ENCODE measurements at regions not wholly inside any gene's neighbourhood (a gene's known extent, or its start where the extent isn't known, plus 50 kb on each side); places are given as distances from the start of the nearest gene placed in this dataset.
A peak's percentile ranks its signal among the peaks of the same experiment; 100 is the strongest.

DNA sequence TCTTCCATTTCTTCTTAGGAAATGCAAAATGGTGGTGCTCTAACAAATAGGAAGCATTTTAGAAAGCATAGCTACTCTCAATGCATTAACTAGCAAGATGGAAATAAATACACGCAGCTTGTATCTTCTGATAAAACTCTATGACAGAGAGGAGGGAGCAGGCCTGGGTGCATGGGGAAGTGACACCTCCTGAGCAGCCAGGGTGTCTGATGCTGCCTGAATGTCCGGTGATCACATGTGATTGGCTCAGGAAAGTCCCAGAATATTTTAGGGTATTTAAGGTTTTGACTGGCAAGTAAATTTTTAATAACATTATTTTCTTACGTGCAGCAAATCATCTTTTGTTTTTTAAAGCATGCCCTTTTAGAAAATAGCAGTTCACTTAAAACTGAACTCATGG is 261.0 kb upstream of the KLF6 start:
- H3K27me3 ChIP-seq (ENCODE audit: control insufficient read depth, insufficient read depth), result no peaks in the 10 kb centered on the region
- H3K4me3 ChIP-seq (ENCODE audit: low read length), result no peak overlapping the region
- H3K9me3 ChIP-seq (ENCODE audit: control insufficient read depth, low read length), result peaks cover 2% of the 10 kb centered on the region
- H3K27ac ChIP-seq (ENCODE audit: low read length), result no peak overlapping the region
- H3K4me1 ChIP-seq (ENCODE audit: control insufficient read depth, insufficient read depth, low read length), result no peaks in the 10 kb centered on the region
- WGBS, result 74% methylated on average over 3 of the region's 3 CpGs
- intact Hi-C loops (cut with DNase I), result loop anchor here in 1 of 4 donors (10.0 kb wide), 1 partner anchor 261 kb away; the partner anchor contains the start of gene KLF6
- no peak for DNase-seq
- no peak for ATAC-seq

DNA sequence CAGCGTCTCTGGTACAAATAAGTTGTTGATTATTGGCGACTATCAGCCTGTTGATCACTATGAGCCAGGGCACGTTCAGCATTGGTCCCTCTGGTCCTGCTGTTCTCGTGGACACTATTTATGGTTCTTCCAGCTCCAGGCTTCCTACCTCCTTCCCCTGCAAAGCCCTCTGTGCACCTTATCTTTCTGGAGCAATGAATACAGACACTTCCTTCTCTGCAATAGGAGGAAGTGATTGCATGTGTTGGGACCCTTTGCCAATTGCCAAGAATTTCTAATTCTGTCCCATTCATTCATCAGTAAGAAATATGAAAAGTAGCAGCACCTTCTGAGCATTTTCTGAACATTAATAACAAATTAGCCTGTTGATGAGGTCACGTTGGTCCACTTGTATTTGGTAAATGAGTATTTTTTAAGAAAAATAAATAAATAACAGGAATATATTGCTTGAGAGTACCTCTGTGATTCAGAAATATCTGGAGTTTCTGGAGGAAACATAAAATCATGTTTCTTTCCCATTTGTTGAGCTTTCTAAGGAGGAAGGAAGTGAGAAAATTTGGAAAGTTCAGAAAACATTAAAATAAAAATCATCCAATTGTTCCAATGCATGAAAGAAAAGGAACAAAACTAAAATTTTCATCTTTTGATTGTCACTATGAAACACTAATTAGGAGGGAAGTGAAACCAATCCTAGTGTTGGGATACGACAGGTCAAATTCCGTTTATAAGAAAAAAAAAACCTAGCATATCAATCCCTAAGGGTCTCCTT is 259.1 kb upstream of the KLF6 start:
- intact Hi-C loops (cut with DNase I), result loop anchor here in 1 of 4 donors (10.0 kb wide), 1 partner anchor 259 kb away; the partner anchor contains the start of gene KLF6
- ATAC-seq (peak; percentile 74 to 79), DNase-seq (no peak)
- Histone ChIP-seq H3K27ac (ENCODE audit: low read length) (peak overlapping the region; percentile 4), H3K27me3 (ENCODE audit: control insufficient read depth, insufficient read depth) (no peaks in the 10 kb centered on the region), H3K9me3 (ENCODE audit: control insufficient read depth, low read length) (peaks cover 2% of the 10 kb centered on the region), H3K4me1 (ENCODE audit: control insufficient read depth, insufficient read depth, low read length) (no peaks in the 10 kb centered on the region), H3K4me3 (ENCODE audit: low read length) (no peak overlapping the region)
- 57% methylated on average over 7 of the region's 7 CpGs for WGBS

DNA sequence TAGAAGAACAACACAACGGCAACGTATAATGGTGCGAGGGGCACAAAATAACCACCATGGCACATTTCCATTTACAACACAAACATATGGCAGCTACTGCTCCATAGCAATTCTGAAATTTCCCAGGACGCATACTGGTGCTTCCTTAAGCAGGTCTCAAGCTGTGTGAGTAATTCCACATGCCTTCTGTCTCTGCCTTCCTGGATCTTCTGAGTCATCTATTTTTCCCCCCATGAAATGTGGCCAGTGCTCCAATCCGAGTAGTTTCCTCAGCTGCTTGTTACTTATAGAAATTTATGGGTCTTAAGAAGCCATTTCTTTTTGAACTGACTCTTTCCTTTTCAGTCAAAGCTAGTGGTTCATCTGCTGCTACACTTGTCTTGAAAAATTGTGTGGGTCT is 256.6 kb upstream of the KLF6 start:
- Histone ChIP-seq H3K4me3 (ENCODE audit: low read length) (no peak overlapping the region), H3K27ac (ENCODE audit: low read length) (no peak overlapping the region), H3K9me3 (ENCODE audit: control insufficient read depth, low read length) (peaks cover 2% of the 10 kb centered on the region), H3K27me3 (ENCODE audit: control insufficient read depth, insufficient read depth) (no peaks in the 10 kb centered on the region), H3K4me1 (ENCODE audit: control insufficient read depth, insufficient read depth, low read length) (no peaks in the 10 kb centered on the region)
- intact Hi-C loops (cut with DNase I), result loop anchor here in 1 of 4 donors (10.0 kb wide), 1 partner anchor 257 kb away; the partner anchor contains the start of gene KLF6
- 98% methylated on average over 5 of the region's 5 CpGs for WGBS
- no peak for ATAC-seq
- no peak for DNase-seq

DNA sequence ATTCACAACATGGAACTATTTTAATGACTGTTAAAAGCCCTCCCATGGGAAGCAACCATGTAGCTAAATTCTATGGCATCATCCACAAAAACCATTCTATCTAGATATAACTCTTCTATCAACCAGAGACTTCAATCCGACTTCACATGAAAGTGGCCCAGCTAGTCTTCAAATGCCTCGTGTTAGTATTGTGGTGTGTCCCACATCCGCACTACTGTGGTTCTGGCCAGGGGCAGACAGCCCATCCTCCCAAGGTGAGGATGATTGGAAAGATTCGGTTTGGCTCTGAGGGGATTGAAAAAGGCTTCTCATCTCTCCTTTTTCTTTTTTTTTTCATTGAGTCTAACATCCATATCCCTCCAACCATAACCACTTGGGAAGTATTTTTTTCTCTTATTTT is 253.0 kb upstream of the KLF6 start:
- no peak overlapping the region for H3K4me3 ChIP-seq (ENCODE audit: low read length)
- intact Hi-C loops (cut with DNase I), result no loop called here
- no peaks in the 10 kb centered on the region for H3K4me1 ChIP-seq (ENCODE audit: control insufficient read depth, insufficient read depth, low read length)
- H3K27me3 ChIP-seq (ENCODE audit: control insufficient read depth, insufficient read depth), result no peaks in the 10 kb centered on the region
- DNase-seq (no peak), ATAC-seq (no peak)
- H3K27ac ChIP-seq (ENCODE audit: low read length), result no peak overlapping the region
- WGBS, result 94% methylated on average over 4 of the region's 4 CpGs
- H3K9me3 ChIP-seq (ENCODE audit: control insufficient read depth, low read length), result peaks cover 2% of the 10 kb centered on the region

DNA sequence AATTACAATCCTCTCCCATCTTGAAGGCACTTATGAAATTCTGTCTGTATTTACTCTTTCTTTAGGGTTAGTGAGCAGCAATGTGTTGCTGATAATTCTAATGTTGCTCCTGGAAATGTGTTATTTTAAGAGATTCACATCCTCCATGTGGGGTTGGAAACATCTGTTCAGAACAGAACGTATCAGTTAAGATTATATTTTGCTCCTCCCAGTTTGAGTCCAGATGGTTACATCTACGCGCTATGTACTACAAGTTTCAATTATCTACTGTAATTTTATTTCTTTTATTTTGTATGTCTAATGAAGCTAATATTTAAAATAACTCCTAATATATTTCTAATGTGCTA is 250.6 kb upstream of the KLF6 start:
- WGBS, result 70% methylated on average over 3 of the region's 3 CpGs
- H3K4me1 ChIP-seq (ENCODE audit: control insufficient read depth, insufficient read depth, low read length), result no peaks in the 10 kb centered on the region
- intact Hi-C loops (cut with DNase I), result no loop called here
- H3K27ac ChIP-seq (ENCODE audit: low read length), result no peak overlapping the region
- no peak overlapping the region for H3K4me3 ChIP-seq (ENCODE audit: low read length)
- no peaks in the 10 kb centered on the region for H3K27me3 ChIP-seq (ENCODE audit: control insufficient read depth, insufficient read depth)
- ATAC-seq (no peak), DNase-seq (no peak)
- no peaks in the 10 kb centered on the region for H3K9me3 ChIP-seq (ENCODE audit: control insufficient read depth, low read length)

DNA sequence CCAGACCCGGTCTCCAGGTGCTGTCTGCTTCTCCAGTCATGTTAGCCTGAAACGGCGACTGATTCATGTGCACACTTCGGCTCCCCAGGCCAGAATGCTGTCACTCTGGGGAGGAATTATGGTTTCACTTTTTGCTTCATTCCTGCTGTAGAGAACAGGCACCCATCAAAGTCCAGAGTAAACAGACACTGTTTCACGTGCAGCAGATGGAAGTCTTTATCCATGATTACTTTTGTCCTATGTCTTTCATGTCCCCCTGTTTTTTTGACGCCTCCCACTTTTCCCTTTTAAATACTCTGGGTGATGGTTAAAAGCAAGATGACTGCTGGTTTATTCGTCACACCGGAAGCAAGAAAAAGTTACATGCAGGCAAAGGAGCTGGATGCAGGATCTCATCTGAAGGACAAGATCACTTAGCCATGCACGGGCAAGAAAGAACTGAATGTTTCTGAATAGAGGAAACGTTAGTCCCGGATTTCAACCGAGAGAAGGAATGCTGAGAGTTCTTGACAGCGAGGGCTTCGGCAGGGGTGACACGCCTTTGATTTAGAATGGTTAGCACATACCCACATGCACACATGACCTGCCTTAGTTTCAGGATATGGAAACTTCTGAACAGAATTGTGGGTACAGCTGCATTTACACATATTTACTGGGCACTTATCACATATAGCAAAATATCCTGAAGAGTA is 250.0 kb upstream of the KLF6 start:
- WGBS, result 30% methylated on average over 15 of the region's 15 CpGs
- Histone ChIP-seq H3K9me3 (ENCODE audit: control insufficient read depth, low read length) (no peaks in the 10 kb centered on the region), H3K4me3 (ENCODE audit: low read length) (peak overlapping the region; percentile 14), H3K4me1 (ENCODE audit: control insufficient read depth, insufficient read depth, low read length) (no peaks in the 10 kb centered on the region), H3K27ac (ENCODE audit: low read length) (peak overlapping the region; percentile 53), H3K27me3 (ENCODE audit: control insufficient read depth, insufficient read depth) (no peaks in the 10 kb centered on the region)
- DNase-seq (no peak), ATAC-seq (peak; percentile 29 to 44)
- intact Hi-C loops (cut with DNase I), result no loop called here

DNA sequence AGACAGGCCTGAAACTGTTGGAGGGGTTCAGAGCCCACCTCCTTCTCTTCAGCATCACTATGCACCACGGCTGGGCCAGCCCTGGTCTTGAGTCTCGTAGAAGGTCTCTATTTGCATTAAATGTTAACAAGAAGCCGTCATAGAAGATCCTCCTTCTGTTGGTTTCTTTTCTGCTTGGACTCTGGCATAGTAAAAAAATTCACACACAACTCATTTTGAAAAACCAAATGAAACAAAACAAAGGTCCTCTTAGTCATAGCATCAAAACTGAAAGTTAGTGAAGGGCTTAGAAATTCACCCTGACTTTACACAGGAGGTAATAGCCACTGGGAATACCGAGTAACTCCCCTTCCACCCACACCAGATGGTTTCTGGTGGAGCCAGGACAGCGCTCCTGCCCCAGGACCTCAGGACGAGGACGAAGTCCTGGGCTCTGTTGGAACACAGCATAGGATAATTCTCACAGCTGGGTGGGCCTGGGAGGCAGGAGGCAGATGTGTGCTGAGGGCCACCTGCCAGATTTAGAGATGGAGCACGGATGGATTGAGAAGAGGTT is 248.4 kb upstream of the KLF6 start:
- H3K4me3 ChIP-seq (ENCODE audit: low read length), result no peak overlapping the region
- H3K9me3 ChIP-seq (ENCODE audit: control insufficient read depth, low read length), result no peaks in the 10 kb centered on the region
- no peak for DNase-seq
- no peaks in the 10 kb centered on the region for H3K27me3 ChIP-seq (ENCODE audit: control insufficient read depth, insufficient read depth)
- intact Hi-C loops (cut with DNase I), result no loop called here
- no peaks in the 10 kb centered on the region for H3K4me1 ChIP-seq (ENCODE audit: control insufficient read depth, insufficient read depth, low read length)
- 93% methylated on average over 8 of the region's 8 CpGs for WGBS
- ATAC-seq, result no peak
- no peak overlapping the region for H3K27ac ChIP-seq (ENCODE audit: low read length)

DNA sequence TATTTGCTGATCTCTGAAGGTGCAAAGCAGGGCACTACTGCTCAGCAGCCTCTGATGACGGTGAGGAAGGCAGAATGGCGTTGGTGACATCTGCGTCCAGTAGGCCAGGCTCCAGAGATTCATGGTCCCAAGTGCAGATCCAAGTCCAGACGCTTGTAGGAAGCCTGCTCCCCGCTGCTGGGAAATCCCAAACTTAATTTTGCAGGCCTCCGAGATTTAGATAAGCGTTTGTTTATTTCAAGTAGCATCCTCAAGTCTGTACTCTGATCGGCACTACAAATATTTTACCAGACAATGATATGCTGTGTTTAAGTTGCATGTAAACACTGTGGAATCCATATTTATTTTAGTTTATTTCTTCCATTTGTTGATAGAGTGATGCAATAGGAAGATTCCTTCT is 244.9 kb upstream of the KLF6 start:
- no peak for ATAC-seq
- DNase-seq, result no peak
- intact Hi-C loops (cut with DNase I), result no loop called here
- H3K9me3 ChIP-seq (ENCODE audit: control insufficient read depth, low read length), result no peaks in the 10 kb centered on the region
- no peaks in the 10 kb centered on the region for H3K27me3 ChIP-seq (ENCODE audit: control insufficient read depth, insufficient read depth)
- WGBS, result 84% methylated on average over 8 of the region's 8 CpGs
- no peak overlapping the region for H3K27ac ChIP-seq (ENCODE audit: low read length)
- no peak overlapping the region for H3K4me3 ChIP-seq (ENCODE audit: low read length)
- H3K4me1 ChIP-seq (ENCODE audit: control insufficient read depth, insufficient read depth, low read length), result peaks cover under 1% of the 10 kb centered on the region

DNA sequence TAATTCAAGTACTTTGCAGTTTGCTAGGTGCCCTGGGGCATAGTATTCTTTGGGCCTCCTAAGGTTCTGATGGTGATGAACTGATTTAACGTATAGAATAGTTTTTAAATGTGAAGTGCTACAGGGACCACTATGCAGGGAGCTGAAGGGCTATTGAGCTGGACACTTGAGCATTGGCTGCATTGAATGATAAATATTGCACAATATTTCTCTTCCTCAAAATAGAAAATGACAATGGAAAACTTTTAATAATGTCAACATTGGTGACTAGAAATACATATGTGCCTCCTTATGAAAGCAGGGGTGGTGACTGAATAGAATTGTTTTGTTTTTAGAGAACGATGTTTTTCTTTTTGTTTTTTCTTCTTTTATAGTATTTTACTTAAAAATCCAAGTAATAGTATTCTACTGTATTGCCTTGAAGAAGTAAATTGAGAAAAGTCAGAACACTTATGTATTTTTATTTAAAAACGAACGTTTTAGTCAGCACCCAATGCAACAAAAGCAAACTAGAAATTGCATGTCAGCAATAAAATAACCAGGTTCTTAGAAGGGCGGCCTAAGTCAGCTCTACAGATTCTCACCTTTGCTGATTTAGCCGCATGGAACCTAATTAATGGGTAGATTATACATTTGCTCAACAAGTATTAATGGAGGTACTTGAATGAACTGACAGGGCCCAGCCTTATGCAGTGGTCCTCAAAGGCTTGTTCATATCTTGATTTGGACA is 244.0 kb upstream of the KLF6 start:
- 96% methylated on average over 6 of the region's 6 CpGs for WGBS
- ATAC-seq, result no peak

DNA sequence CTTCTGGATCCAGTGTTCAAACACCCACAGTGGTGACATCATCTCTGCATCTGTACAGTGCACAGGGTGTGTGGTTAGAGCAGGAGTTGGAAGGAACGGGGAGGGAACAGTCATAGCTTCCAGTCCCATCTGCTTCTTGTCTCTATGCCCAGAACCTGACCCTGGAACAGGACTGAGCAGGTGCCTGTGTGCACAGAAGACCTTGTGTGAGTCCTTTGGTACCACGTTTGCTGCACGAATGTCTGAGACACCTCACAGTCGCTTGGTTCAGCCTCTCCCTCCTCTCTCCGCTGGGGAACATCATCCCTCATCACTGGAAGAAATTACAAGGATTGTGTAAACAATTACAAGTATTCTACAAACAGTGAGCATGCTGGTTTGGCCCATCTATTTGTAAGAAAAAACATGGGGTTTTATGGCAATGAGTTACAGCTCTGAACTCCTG is 243.0 kb upstream of the KLF6 start:
- Histone ChIP-seq H3K4me3 (ENCODE audit: low read length) (no peak overlapping the region), H3K27me3 (ENCODE audit: control insufficient read depth, insufficient read depth) (no peaks in the 10 kb centered on the region), H3K4me1 (ENCODE audit: control insufficient read depth, insufficient read depth, low read length) (peaks cover 3% of the 10 kb centered on the region), H3K27ac (ENCODE audit: low read length) (no peak overlapping the region), H3K9me3 (ENCODE audit: control insufficient read depth, low read length) (no peaks in the 10 kb centered on the region)
- DNase-seq, result no peak
- no peak for ATAC-seq
- WGBS, result 83% methylated on average over 5 of the region's 5 CpGs
- intact Hi-C loops (cut with DNase I), result no loop called here

More for the DNA sequence above, 244.0 kb upstream of the KLF6 start:
- intact Hi-C loops (cut with DNase I), result no loop called here
- Histone ChIP-seq H3K9me3 (ENCODE audit: control insufficient read depth, low read length) (no peaks in the 10 kb centered on the region), H3K27me3 (ENCODE audit: control insufficient read depth, insufficient read depth) (no peaks in the 10 kb centered on the region), H3K4me3 (ENCODE audit: low read length) (no peak overlapping the region), H3K4me1 (ENCODE audit: control insufficient read depth, insufficient read depth, low read length) (peaks cover 3% of the 10 kb centered on the region), H3K27ac (ENCODE audit: low read length) (no peak overlapping the region)
- DNase-seq, result no peak

DNA sequence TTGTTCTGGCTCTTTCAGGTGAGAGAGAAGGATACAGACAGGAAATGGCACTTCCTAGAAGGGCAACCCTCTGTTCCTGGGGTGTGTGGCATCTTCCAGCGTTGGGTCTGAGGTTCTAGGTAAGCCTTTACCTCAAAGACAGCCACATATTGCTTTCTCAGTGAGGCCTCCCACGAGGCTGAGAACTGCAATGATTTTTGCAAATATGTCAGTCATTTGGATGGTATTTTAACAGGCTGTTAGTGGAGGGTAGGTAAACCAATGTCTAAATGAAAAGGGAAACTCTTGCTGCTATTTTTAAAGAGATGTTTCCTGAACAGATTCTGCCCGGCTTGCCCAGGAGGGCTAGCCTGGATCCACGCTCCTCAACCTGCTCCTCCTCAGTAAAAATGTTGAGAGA is 240.3 kb upstream of the KLF6 start:
- 74% methylated on average over 4 of the region's 4 CpGs for WGBS
- ATAC-seq (no peak), DNase-seq (no peak)
- H3K9me3 ChIP-seq (ENCODE audit: control insufficient read depth, low read length), result no peaks in the 10 kb centered on the region
- H3K4me1 ChIP-seq (ENCODE audit: control insufficient read depth, insufficient read depth, low read length), result peaks cover 3% of the 10 kb centered on the region
- no peak overlapping the region for H3K4me3 ChIP-seq (ENCODE audit: low read length)
- H3K27me3 ChIP-seq (ENCODE audit: control insufficient read depth, insufficient read depth), result no peaks in the 10 kb centered on the region
- intact Hi-C loops (cut with DNase I), result no loop called here
- H3K27ac ChIP-seq (ENCODE audit: low read length), result no peak overlapping the region
